ENCODE measurements at regions not wholly inside any gene's neighbourhood (a gene's known extent, or its start where the extent isn't known, plus 50 kb on each side); places are given as distances from the start of the nearest gene placed in this dataset.

- no peak for TF ChIP-seq CTCF (conservative IDR thresholded peaks at IDR 0.05; ENCODE audit: low read depth in 2 of 2)
- no peak for TF ChIP-seq POLR2AphosphoS5 (IDR thresholded peaks at IDR 0.05; ENCODE audit: low read depth)
- TF ChIP-seq EZH2 (IDR thresholded peaks at IDR 0.05; ENCODE audit: low read depth, unreplicated experiment), result no peak
- no peak for TF ChIP-seq JUNB (IDR thresholded peaks at IDR 0.05; ENCODE audit: unreplicated experiment)
Measured at GRCh38 chr5:3234566-3234965, 361.1 kb upstream of the IRX1 start.
